DND-41 (cell line): ENCODE measurements at regions not wholly inside any gene's neighbourhood (a gene's known extent, or its start where the extent isn't known, plus 50 kb on each side); places are given as distances from the start of the nearest gene placed in this dataset.

Experiments
- EZH2 ChIP-seq: IDR thresholded peaks from 3 replicates; pipeline ENCODE4 v1.6.1; 2012; ENCODE audit warnings: borderline replicate concordance, low read depth, mild to moderate bottlenecking, moderate library complexity, low read length, inconsistent platforms; ENCODE audit not compliant: severe bottlenecking
- TF ChIP-seq, protein P1 (sequence below): IDR thresholded peaks from 2 replicates; pipeline ENCODE4 v1.5.1; 2012; ENCODE audit warnings: borderline replicate concordance, low read length, moderate library complexity, mild to moderate bottlenecking; ENCODE audit not compliant: poor library complexity, severe bottlenecking; ENCODE audit errors: extremely low read depth

DNA sequence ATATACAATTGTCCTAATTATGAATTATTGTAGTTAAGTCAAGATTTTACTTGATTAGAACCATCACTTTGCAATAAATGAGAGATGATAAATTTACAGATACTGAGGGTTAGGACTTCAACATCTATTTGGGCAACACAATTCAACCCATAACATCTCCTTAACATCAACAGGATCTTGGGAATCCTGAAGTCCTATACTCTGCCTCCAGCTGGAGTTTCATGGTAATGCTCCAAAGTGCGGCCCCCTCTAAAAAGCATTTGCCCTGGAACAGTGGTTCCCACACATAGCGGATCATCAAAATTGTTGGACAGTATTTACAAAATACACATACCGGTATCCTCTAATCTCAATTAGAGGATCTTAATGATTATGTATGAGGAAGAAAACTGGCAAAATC, 618.6 kb downstream of the CENPC start:
- TF ChIP-seq, protein P1, sequence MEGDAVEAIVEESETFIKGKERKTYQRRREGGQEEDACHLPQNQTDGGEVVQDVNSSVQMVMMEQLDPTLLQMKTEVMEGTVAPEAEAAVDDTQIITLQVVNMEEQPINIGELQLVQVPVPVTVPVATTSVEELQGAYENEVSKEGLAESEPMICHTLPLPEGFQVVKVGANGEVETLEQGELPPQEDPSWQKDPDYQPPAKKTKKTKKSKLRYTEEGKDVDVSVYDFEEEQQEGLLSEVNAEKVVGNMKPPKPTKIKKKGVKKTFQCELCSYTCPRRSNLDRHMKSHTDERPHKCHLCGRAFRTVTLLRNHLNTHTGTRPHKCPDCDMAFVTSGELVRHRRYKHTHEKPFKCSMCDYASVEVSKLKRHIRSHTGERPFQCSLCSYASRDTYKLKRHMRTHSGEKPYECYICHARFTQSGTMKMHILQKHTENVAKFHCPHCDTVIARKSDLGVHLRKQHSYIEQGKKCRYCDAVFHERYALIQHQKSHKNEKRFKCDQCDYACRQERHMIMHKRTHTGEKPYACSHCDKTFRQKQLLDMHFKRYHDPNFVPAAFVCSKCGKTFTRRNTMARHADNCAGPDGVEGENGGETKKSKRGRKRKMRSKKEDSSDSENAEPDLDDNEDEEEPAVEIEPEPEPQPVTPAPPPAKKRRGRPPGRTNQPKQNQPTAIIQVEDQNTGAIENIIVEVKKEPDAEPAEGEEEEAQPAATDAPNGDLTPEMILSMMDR: no peak
- TF ChIP-seq EZH2: no peak
